GM20000 (cell line): ENCODE measurements at regions not wholly inside any gene's neighbourhood (a gene's known extent, or its start where the extent isn't known, plus 50 kb on each side); places are given as distances from the start of the nearest gene placed in this dataset.
"Not testable (repeated sequence)": the region's sequence is repeated elsewhere in the genome, so short reads cannot be mapped to it uniquely, and the experiment has no call there.

Source experiments
- DNase-seq: peaks from one replicate; pipeline ENCODE4 v3.0.0; 2012; ENCODE audit warnings: low spot score
- CTCF ChIP-seq: IDR thresholded peaks from 2 replicates; pipeline ENCODE4 v1.5.1; 2012; ENCODE audit warnings: mild to moderate bottlenecking, control low read depth; ENCODE audit errors: extremely low read depth, missing control alignments

DNA sequence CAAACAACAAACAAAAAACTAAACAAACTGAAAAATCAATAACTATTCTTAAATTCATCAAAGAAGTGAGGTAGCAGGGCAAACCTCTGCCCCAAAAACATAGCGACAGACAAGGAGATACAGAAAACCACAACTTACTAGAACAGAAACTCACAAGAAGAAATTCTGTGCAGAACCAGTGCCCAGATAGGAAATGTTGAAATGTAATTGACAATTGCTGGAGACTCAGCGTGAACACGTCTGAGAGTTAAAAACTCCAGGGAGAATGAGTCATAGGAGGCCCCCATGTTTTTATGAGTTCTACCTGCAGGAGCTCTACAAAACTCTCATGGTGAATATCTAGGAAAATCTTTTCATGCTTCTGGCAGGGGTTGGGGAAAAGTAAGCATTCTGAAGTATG lies 95.5 kb upstream of the SETMAR start:
- no peak for DNase-seq
- no peak for TF ChIP-seq CTCF

- DNase-seq, result no peak
- TF ChIP-seq CTCF, result no peak
Observed at GRCh38 chr3:4208556-4208955, 94.6 kb upstream of the SETMAR start.

GRCh38 chr3:4211610-4212009 lies 91.6 kb upstream of the SETMAR start:
- no peak for DNase-seq
- TF ChIP-seq CTCF, result no peak

DNA sequence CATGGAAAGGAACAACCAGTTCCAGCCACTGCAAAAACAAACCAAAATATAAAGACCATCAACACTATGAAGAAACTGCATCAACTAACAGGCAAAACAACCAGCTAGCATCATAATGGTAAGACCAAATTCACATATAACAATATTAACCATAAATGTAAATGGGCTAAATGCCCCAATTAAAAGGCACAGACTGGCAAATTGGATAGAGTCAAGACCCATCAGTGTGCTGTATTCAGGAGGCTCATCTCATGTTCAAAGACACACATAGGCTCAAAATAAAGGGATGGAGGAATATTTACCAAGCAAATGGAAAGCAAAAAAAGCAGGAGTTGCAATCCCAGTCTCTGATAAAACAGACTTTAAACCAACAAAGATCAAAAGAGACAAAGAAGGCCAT lies 89.7 kb upstream of the SETMAR start:
- not testable (repeated sequence) for DNase-seq

DNA sequence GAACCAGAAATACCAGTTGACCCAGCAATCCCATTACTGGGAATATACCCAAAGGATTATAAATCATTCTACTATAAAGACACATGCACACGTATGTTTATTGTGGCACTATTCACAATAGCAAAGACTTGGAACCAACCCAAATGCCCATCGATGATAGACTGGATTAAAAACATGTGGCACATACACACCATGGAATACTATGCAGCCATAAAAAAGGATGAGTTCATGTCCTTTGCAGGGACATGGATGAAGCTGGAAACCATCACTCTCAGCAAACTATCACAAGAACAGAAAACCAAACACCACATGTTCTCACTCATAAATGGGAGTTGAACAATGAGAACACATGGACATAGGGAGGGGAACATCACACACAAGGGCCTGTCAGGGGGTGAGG lies 86.2 kb upstream of the SETMAR start:
- not testable (repeated sequence) for DNase-seq

DNA sequence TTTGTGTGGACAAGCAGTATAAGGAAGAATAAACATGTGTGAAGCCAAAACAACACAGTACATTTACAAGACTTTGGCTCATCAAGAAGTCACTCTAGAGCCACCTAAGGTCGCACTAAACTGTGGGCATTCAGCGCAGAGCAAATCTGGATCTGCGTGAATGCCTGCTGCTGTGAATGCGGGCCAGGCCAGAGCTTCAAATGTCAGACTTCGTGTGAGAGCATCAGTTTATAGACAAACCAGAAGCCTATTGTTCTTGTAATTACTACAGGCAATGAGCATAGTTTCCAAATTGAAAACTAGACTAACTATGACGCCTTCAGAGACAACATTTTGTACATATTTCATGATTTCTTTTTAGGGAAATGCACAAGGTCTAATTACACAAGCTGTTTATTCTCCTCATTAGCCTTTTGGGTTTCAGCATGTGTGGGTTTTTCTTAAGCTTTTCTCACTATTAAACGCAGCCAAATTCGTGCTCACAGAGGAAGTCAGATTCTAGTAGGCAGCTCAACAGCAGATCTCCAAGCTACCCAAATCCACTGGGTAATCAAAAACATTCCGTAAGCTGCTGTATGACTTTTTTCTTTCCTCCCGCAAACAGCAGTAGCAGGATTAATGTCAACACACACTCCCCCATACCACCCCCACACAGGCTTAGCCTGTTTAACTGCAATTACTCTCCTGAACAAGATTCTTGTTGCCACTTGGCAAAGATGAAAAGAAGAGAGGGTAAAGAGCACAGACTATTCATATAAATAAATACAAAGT lies 84.5 kb upstream of the SETMAR start:
- DNase-seq, result no peak

DNA sequence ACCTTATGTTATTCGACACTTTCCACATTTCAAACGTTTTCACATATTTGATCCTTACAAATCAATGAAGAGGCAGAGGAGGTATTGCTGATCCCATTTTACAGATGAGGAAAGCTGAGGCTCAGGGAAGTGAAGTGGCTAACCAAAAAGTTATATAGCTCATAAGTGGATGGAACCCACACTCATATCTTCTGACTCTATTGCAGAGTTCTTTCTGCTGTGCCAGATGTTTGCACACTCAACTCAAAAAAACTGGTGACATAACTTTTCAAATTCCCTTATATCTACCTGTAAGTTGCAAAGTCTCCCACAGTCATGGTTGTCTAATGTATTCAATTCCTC lies 84.0 kb upstream of the SETMAR start:
- no peak for DNase-seq
- TF ChIP-seq CTCF, result no peak

More for the DNA sequence above, 84.5 kb upstream of the SETMAR start:
- TF ChIP-seq CTCF, result no peak

GRCh38 chr3:4220065-4220464 lies 83.1 kb upstream of the SETMAR start:
- no peak for TF ChIP-seq CTCF

More at GRCh38 chr3:4220065-4220464, 83.1 kb upstream of the SETMAR start:
- DNase-seq, result no peak
